Tibial nerve (tissue), 4 donors: ENCODE measurements at regions not wholly inside any gene's neighbourhood (a gene's known extent, or its start where the extent isn't known, plus 50 kb on each side); places are given as distances from the start of the nearest gene placed in this dataset.

Experiments used
- CTCF ChIP-seq, 5 experiments: fragments of 200-600 bp in 3 of 5; fragments of 450-650 bp in 2 of 5; sonication (generic) in 3 of 5; IDR thresholded peaks; one replicate each; pipeline ENCODE4 v1.5.1; 2016 to 2019; ENCODE audit warnings: antibody characterized with exemption in 5 of 5, mild to moderate bottlenecking in 3 of 5, moderate library complexity in 2 of 5
- EP300 ChIP-seq, 2 donors: sonication (generic); formaldehyde crosslinking; IDR thresholded peaks; one replicate each; pipeline ENCODE4 v1.6.1; 2017; ENCODE audit warnings: antibody characterized with exemption in 2 of 2, mild to moderate bottlenecking in 1 of 2
- POLR2A ChIP-seq, 2 donors: fragments of 450-650 bp; IDR thresholded peaks; one replicate each; pipeline ENCODE4 v1.6.1; 2017; ENCODE audit warnings: antibody characterized with exemption in 2 of 2, mild to moderate bottlenecking in 2 of 2, moderate library complexity in 2 of 2

DNA sequence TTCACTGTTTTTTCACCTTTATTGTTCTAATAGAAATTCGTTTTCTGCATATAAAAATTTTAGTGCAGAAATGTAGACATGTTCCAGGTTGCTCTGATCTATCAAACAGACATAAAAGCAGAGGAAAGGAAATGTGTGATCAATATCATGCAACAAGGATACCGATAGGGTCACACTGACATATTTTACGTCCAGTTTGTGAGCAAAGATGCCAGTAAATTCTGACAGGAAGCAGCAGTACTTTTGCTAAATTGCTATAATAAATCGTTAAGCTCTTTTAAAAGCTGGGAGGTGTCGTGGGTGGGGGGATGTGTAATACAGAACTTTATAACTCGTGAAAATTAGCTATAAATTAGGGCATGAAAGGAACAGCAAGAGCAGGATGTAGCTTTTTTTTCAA lies 955.2 kb downstream of the BRINP3 start:
- TF ChIP-seq CTCF (IDR thresholded peaks at IDR 0.05): no peak
- TF ChIP-seq POLR2A (IDR thresholded peaks at IDR 0.05): no peak
- TF ChIP-seq EP300 (IDR thresholded peaks at IDR 0.05): no peak
